Caco-2 (cell line): ENCODE measurements at regions not wholly inside any gene's neighbourhood (a gene's known extent, or its start where the extent isn't known, plus 50 kb on each side); places are given as distances from the start of the nearest gene placed in this dataset.

Experiments
- BruUV-seq: library from RNA; stranded (reverse); fragments of 400-500 nt; replicated peaks from 2 replicates; lab custom pipeline; 2021; lab: Mats Ljungman, UMichigan
- CTCF ChIA-PET: fragments of 300-600 bp; sonication (Branson Sonifier 250); formaldehyde crosslinking; loops from one replicate; lab custom pipeline; 2022; ENCODE audit warnings: antibody characterized with exemption; lab: Charles Lee
- POLR2A ChIA-PET: fragments of 300-600 bp; sonication (Branson Sonifier 250); formaldehyde crosslinking; loops from one replicate; lab custom pipeline; 2022; ENCODE audit warnings: antibody characterized with exemption; lab: Charles Lee
- DNase-seq, 2 experiments: peaks; one replicate each; pipeline versions ENCODE4 v3.0.0 to v3.0.0-alpha.2; 2020 to 2022
- H3K27me3 ChIP-seq: replicated peaks from 2 replicates; pipeline ENCODE4 v1.6.0; 2011; ENCODE audit warnings: low read length; ENCODE audit not compliant: control insufficient read depth, insufficient read depth
- H3K36me3 ChIP-seq: 2 replicates; pipeline ENCODE4 v1.5.1; 2011; ENCODE audit warnings: low read length; ENCODE audit not compliant: control insufficient read depth, insufficient read depth
- H3K4me1 ChIP-seq: fragments of 250-450 bp; sonication (Bioruptor Pico); 2 replicates; pipeline ENCODE4 v1.5.1; 2020; ENCODE audit warnings: mild to moderate bottlenecking
- H3K4me3 ChIP-seq: 2 replicates; pipeline ENCODE4 v1.5.1; 2011; ENCODE audit warnings: low read depth, mild to moderate bottlenecking, control low read depth, low read length
- H3K9me3 ChIP-seq: fragments of 250-450 bp; sonication (Bioruptor Pico); 2 replicates; pipeline ENCODE4 v1.5.1; 2020; ENCODE audit warnings: mild to moderate bottlenecking, moderate library complexity
- H3K27ac Mint-ChIP-seq: one replicate; pipeline ENCODE4 v1.8.0; 2022; ENCODE audit warnings: mixed read lengths; ENCODE audit not compliant: unreplicated experiment
- H3K27me3 Mint-ChIP-seq: one replicate; pipeline ENCODE4 v1.8.0; 2022; ENCODE audit warnings: mixed read lengths; ENCODE audit not compliant: insufficient read depth, unreplicated experiment
- H3K36me3 Mint-ChIP-seq: one replicate; pipeline ENCODE4 v1.8.0; 2022; ENCODE audit warnings: mild to moderate bottlenecking, mixed read lengths; ENCODE audit not compliant: insufficient read depth, unreplicated experiment
- H3K4me1 Mint-ChIP-seq: one replicate; pipeline ENCODE4 v1.8.0; 2022; ENCODE audit warnings: low read depth, mixed read lengths; ENCODE audit not compliant: unreplicated experiment
- H3K4me3 Mint-ChIP-seq: one replicate; pipeline ENCODE4 v1.8.0; 2022; ENCODE audit warnings: mild to moderate bottlenecking, moderate library complexity, mixed read lengths; ENCODE audit not compliant: unreplicated experiment
- H3K9me3 Mint-ChIP-seq: one replicate; pipeline ENCODE4 v1.8.0; 2022; ENCODE audit warnings: mixed read lengths; ENCODE audit not compliant: unreplicated experiment
- CTCF ChIP-seq, 2 experiments: fragments of 200-600 bp in 1 of 2; IDR thresholded peaks; 1 replicate in 1 of 2; 2 replicates in 1 of 2; pipeline versions ENCODE4 v1.5.1 to v1.8.0; 2011 to 2022; ENCODE audit warnings: antibody characterized with exemption in 1 of 2, control low read depth in 1 of 2, inconsistent platforms in 1 of 2, low read depth in 1 of 2, low read length in 1 of 2, mild to moderate bottlenecking in 1 of 2, moderate library complexity in 1 of 2; ENCODE audit not compliant: insufficient read depth in 1 of 2, severe bottlenecking in 1 of 2, unreplicated experiment in 1 of 2
- intact Hi-C: fragments of 100-400 bp; cut with micrococcal nuclease; formaldehyde crosslinking; loops from one replicate; pipeline ENCODE4 v1.10.0; 2022; ENCODE audit not compliant: unreplicated experiment

GRCh38 chr4:156536661-156537060, 434.9 kb downstream of the PDGFC start:
- no peak for DNase-seq
- ChIA-PET CTCF (no interaction called here), POLR2A (no interaction called here)
- Histone ChIP-seq H3K4me1 (no peaks in the 10 kb centered on the region), H3K4me3 (no peak overlapping the region), H3K9me3 (no peaks in the 10 kb centered on the region), H3K27me3 (no peaks in the 10 kb centered on the region), H3K36me3 (no peaks in the 10 kb centered on the region)
- no peak overlapping the region for H3K27ac Mint-ChIP-seq
- intact Hi-C loops: no loop called here
- BruUV-seq: no TSS peak
- H3K4me1 Mint-ChIP-seq: no peaks in the 10 kb centered on the region
- H3K36me3 Mint-ChIP-seq: no peaks in the 10 kb centered on the region
- peaks cover 12% of the 10 kb centered on the region for H3K9me3 Mint-ChIP-seq
- TF ChIP-seq CTCF (IDR thresholded peaks at IDR 0.05; ENCODE audit: insufficient read depth in 1 of 2, low read depth in 1 of 2, low read length in 1 of 2, severe bottlenecking in 1 of 2, unreplicated experiment in 1 of 2): no peak
- no peak overlapping the region for H3K4me3 Mint-ChIP-seq
- no peaks in the 10 kb centered on the region for H3K27me3 Mint-ChIP-seq

GRCh38 chr4:156534205-156534604, 437.4 kb downstream of the PDGFC start:
- H3K27ac Mint-ChIP-seq: no peak overlapping the region
- Histone ChIP-seq H3K9me3 (no peaks in the 10 kb centered on the region), H3K36me3 (no peaks in the 10 kb centered on the region), H3K27me3 (no peaks in the 10 kb centered on the region), H3K4me1 (no peaks in the 10 kb centered on the region), H3K4me3 (no peak overlapping the region)
- no peak for TF ChIP-seq CTCF (IDR thresholded peaks at IDR 0.05; ENCODE audit: insufficient read depth in 1 of 2, low read depth in 1 of 2, low read length in 1 of 2, severe bottlenecking in 1 of 2, unreplicated experiment in 1 of 2)
- no peak for DNase-seq
- no peaks in the 10 kb centered on the region for H3K36me3 Mint-ChIP-seq
- ChIA-PET CTCF (no interaction called here), POLR2A (no interaction called here)
- H3K9me3 Mint-ChIP-seq: peaks cover 12% of the 10 kb centered on the region
- no peak overlapping the region for H3K4me3 Mint-ChIP-seq
- intact Hi-C loops: no loop called here
- no peaks in the 10 kb centered on the region for H3K27me3 Mint-ChIP-seq
- no TSS peak for BruUV-seq
- H3K4me1 Mint-ChIP-seq: no peaks in the 10 kb centered on the region

GRCh38 chr4:156528216-156528615, 443.4 kb downstream of the PDGFC start:
- no TSS peak for BruUV-seq
- intact Hi-C loops: no loop called here
- Histone ChIP-seq H3K36me3 (no peaks in the 10 kb centered on the region), H3K4me1 (no peaks in the 10 kb centered on the region), H3K4me3 (no peak overlapping the region), H3K27me3 (no peaks in the 10 kb centered on the region), H3K9me3 (no peaks in the 10 kb centered on the region)
- Mint-ChIP-seq H3K9me3 (peaks cover 6% of the 10 kb centered on the region), H3K36me3 (no peaks in the 10 kb centered on the region), H3K4me3 (no peak overlapping the region), H3K27me3 (no peaks in the 10 kb centered on the region), H3K4me1 (no peaks in the 10 kb centered on the region), H3K27ac (no peak overlapping the region)
- POLR2A ChIA-PET: no interaction called here
- CTCF ChIA-PET: no interaction called here
- no peak for TF ChIP-seq CTCF (IDR thresholded peaks at IDR 0.05; ENCODE audit: insufficient read depth in 1 of 2, low read depth in 1 of 2, low read length in 1 of 2, severe bottlenecking in 1 of 2, unreplicated experiment in 1 of 2)
- no peak for DNase-seq
